Mammary epithelial cell (primary cell): ENCODE measurements at regions not wholly inside any gene's neighbourhood (a gene's known extent, or its start where the extent isn't known, plus 50 kb on each side); places are given as distances from the start of the nearest gene placed in this dataset.

Experiments used
- CTCF ChIP-seq, 2 donors: IDR thresholded peaks in 1 of 2; conservative IDR thresholded peaks in 1 of 2; 2 replicates each; pipeline ENCODE4 v1.5.1; 2011 to 2012; ENCODE audit warnings: inconsistent platforms in 2 of 2, low read length in 2 of 2, mild to moderate bottlenecking in 2 of 2, control low read depth in 1 of 2, low read depth in 1 of 2; ENCODE audit not compliant: insufficient read depth in 1 of 2; ENCODE audit errors: extremely low read depth in 1 of 2
- EZH2 ChIP-seq: IDR thresholded peaks from 2 replicates; pipeline ENCODE4 v1.6.1; 2012; ENCODE audit warnings: low read length, inconsistent platforms, borderline replicate concordance

DNA sequence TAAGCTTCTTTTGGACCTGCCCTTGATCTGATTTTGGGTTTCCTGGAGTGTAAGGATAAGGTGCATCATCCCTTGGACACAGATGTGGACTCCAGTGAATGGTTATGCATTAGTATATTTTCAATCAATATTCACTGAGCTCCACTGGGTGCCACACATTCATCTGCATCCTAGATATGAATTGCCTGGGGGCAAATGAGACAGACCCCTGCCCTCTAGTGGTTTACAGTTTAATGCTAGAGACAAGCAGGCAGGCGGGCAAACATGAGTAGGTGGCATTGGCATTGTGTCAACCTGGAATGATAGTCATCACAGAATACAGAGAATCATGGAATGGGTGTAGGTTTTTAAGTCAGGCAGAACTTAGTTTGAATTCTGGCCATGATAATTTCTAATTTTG lies 252.5 kb upstream of the SOX14 start:
- no peak for TF ChIP-seq CTCF (conservative IDR thresholded peaks at IDR 0.05 in 1 of 2, IDR thresholded peaks at IDR 0.05 in 1 of 2; ENCODE audit: extremely low read depth in 1 of 2, insufficient read depth in 1 of 2, low read depth in 1 of 2, low read length in 2 of 2)
- TF ChIP-seq EZH2 = no peak
